RPMI8226 (cell line): ENCODE measurements at regions not wholly inside any gene's neighbourhood (a gene's known extent, or its start where the extent isn't known, plus 50 kb on each side); places are given as distances from the start of the nearest gene placed in this dataset.
A peak's percentile ranks its signal among the peaks of the same experiment; 100 is the strongest.
"Not testable (repeated sequence)": the region's sequence is repeated elsewhere in the genome, so short reads cannot be mapped to it uniquely, and the experiment has no call there.

Experiments
- DNase-seq: peaks from one replicate; pipeline ENCODE4 v3.0.0-alpha.2; 2015

GRCh38 chr3:101950985-101951733 is 101.8 kb downstream of the NFKBIZ start:
- no peak for DNase-seq

GRCh38 chr3:101954361-101954760 is 105.0 kb downstream of the NFKBIZ start:
- DNase-seq, result no peak

GRCh38 chr3:101954936-101955335 is 105.6 kb downstream of the NFKBIZ start:
- no peak for DNase-seq

GRCh38 chr3:101962055-101962454 is 112.7 kb downstream of the NFKBIZ start:
- no peak for DNase-seq

- no peak for DNase-seq
Observed at GRCh38 chr3:101963902-101964362, 114.6 kb downstream of the NFKBIZ start.

- DNase-seq, result no peak
Observed at GRCh38 chr3:101964861-101965260, 115.5 kb downstream of the NFKBIZ start.

GRCh38 chr3:101966226-101966625 is 116.9 kb downstream of the NFKBIZ start:
- no peak for DNase-seq

- no peak for DNase-seq
Observed at GRCh38 chr3:101970212-101970611, 120.9 kb downstream of the NFKBIZ start.

GRCh38 chr3:101970905-101971304 is 121.6 kb downstream of the NFKBIZ start:
- DNase-seq, result no peak

- no peak for DNase-seq
Observed at GRCh38 chr3:101972430-101973162, 123.3 kb downstream of the NFKBIZ start.

- no peak for DNase-seq
Observed at GRCh38 chr3:101973163-101973505, 123.8 kb downstream of the NFKBIZ start.

- DNase-seq, result not testable (repeated sequence)
Observed at GRCh38 chr3:101975415-101975814, 126.1 kb downstream of the NFKBIZ start.

GRCh38 chr3:101976473-101976872 is 127.2 kb downstream of the NFKBIZ start:
- peak; percentile 18 for DNase-seq

GRCh38 chr3:101978348-101978747 is 129.0 kb downstream of the NFKBIZ start:
- no peak for DNase-seq

- DNase-seq, result no peak
Observed at GRCh38 chr3:101979033-101979432, 129.7 kb downstream of the NFKBIZ start.

- DNase-seq, result no peak
Observed at GRCh38 chr3:101984356-101984755, 135.0 kb downstream of the NFKBIZ start.

GRCh38 chr3:101988596-101988995 is 139.3 kb downstream of the NFKBIZ start:
- no peak for DNase-seq

- DNase-seq, result no peak
Observed at GRCh38 chr3:101989578-101990200, 140.4 kb downstream of the NFKBIZ start.

- DNase-seq, result no peak
Observed at GRCh38 chr3:101992863-101993262, 143.5 kb downstream of the NFKBIZ start.

- DNase-seq, result no peak
Observed at GRCh38 chr3:101994386-101994785, 145.1 kb downstream of the NFKBIZ start.

- DNase-seq, result no peak
Observed at GRCh38 chr3:101995371-101996046, 146.2 kb downstream of the NFKBIZ start.

- DNase-seq, result no peak
Observed at GRCh38 chr3:101996832-101997231, 147.5 kb downstream of the NFKBIZ start.

GRCh38 chr3:101998256-101998926 is 149.1 kb downstream of the NFKBIZ start:
- DNase-seq, result no peak
